Panc1 (cell line): ENCODE measurements at regions not wholly inside any gene's neighbourhood (a gene's known extent, or its start where the extent isn't known, plus 50 kb on each side); places are given as distances from the start of the nearest gene placed in this dataset.

Source experiments
- ATAC-seq: fragments of 200-7000 bp; cut with Tn5 transposase; 2 replicates; pipeline ENCODE4 v1.9.1; 2020; ENCODE audit warnings: mild to moderate bottlenecking, moderate library complexity
- BruUV-seq: library from RNA; stranded (reverse); fragments of 400-500 nt; replicated peaks from 2 replicates; lab custom pipeline; 2021; lab: Mats Ljungman, UMichigan
- CTCF ChIA-PET: fragments of 300-600 bp; sonication (Branson Sonifier 250); formaldehyde crosslinking; loops from one replicate; lab custom pipeline; 2022; ENCODE audit warnings: antibody characterized with exemption; lab: Charles Lee
- POLR2A ChIA-PET: fragments of 300-600 bp; sonication (Branson Sonifier 250); formaldehyde crosslinking; loops from one replicate; lab custom pipeline; 2022; ENCODE audit warnings: antibody characterized with exemption; lab: Charles Lee
- DNase-seq: peaks from one replicate; pipeline ENCODE4 v3.0.0-alpha.2; 2010; ENCODE audit warnings: low read depth, low spot score
- H3K27ac ChIP-seq: 2 replicates; pipeline ENCODE4 v1.5.1; 2011; ENCODE audit warnings: mild to moderate bottlenecking, low read length, inconsistent platforms
- H3K27me3 ChIP-seq: fragments of 200-500 bp; sonication (Bioruptor generic); 2 replicates; pipeline ENCODE4 v1.6.0; 2014; ENCODE audit warnings: low read length, inconsistent platforms; ENCODE audit not compliant: control insufficient read depth, insufficient read depth
- H3K36me3 ChIP-seq: fragments of 200-500 bp; sonication (Bioruptor generic); 2 replicates; pipeline ENCODE4 v1.5.1; 2014; ENCODE audit warnings: inconsistent platforms, mild to moderate bottlenecking, low read length, moderate library complexity; ENCODE audit not compliant: control insufficient read depth, insufficient read depth
- H3K4me1 ChIP-seq: 2 replicates; pipeline ENCODE4 v1.5.1; 2011; ENCODE audit warnings: inconsistent platforms, mild to moderate bottlenecking, low read length, moderate library complexity; ENCODE audit not compliant: control insufficient read depth, insufficient read depth
- H3K4me3 ChIP-seq, 2 experiments: 2 replicates each; pipeline ENCODE4 v1.5.1; 2011 to 2012; ENCODE audit warnings: low read depth in 2 of 2, low read length in 2 of 2, mild to moderate bottlenecking in 2 of 2, inconsistent platforms in 1 of 2, moderate library complexity in 1 of 2
- H3K9me3 ChIP-seq: fragments of 200-500 bp; sonication (Bioruptor generic); 2 replicates; pipeline ENCODE4 v1.5.1; 2014; ENCODE audit warnings: low read depth, mild to moderate bottlenecking, inconsistent platforms, low read length, moderate library complexity; ENCODE audit not compliant: control insufficient read depth, insufficient read depth
- CTCF ChIP-seq: fragments of 450-650 bp; IDR thresholded peaks from 2 replicates; pipeline ENCODE4 v1.5.1; 2017; ENCODE audit warnings: mild to moderate bottlenecking
- POLR2AphosphoS5 ChIP-seq: IDR thresholded peaks from 2 replicates; pipeline ENCODE4 v1.6.1; 2012; ENCODE audit warnings: mild to moderate bottlenecking, low read depth, low read length, moderate library complexity
- REST ChIP-seq, 2 experiments: IDR thresholded peaks; 2 replicates each; pipeline ENCODE4 v1.6.1; 2011 to 2012; ENCODE audit warnings: low read depth in 2 of 2, control low read depth in 1 of 2, low read length in 1 of 2, mild to moderate bottlenecking in 1 of 2, moderate library complexity in 1 of 2; ENCODE audit not compliant: insufficient read depth in 1 of 2
- SIN3A ChIP-seq: IDR thresholded peaks from 2 replicates; pipeline ENCODE4 v1.6.1; 2012; ENCODE audit warnings: low read depth, mild to moderate bottlenecking, low read length, moderate library complexity, borderline replicate concordance; ENCODE audit not compliant: insufficient read depth
- TCF7L2 ChIP-seq: IDR thresholded peaks from 2 replicates; pipeline ENCODE4 v1.6.1; 2011; ENCODE audit warnings: mild to moderate bottlenecking, low read depth, low read length, inconsistent platforms
- in situ Hi-C: cut with HindIII; loops from 2 replicates; pipeline ENCODE4 v1.10.0; 2016; ENCODE audit warnings: low sequenced_read_pairs, low pct_unique_long_range_greater_than_20kb
- intact Hi-C: fragments of 100-400 bp; cut with micrococcal nuclease; formaldehyde crosslinking; loops from one replicate; pipeline ENCODE4 v1.10.0; 2022; ENCODE audit not compliant: unreplicated experiment

GRCh38 chr4:173704201-173704600 lies 174.2 kb upstream of the HAND2 start:
- Histone ChIP-seq H3K9me3 (no peaks in the 10 kb centered on the region), H3K27ac (no peak overlapping the region), H3K4me3 (no peak overlapping the region), H3K4me1 (no peaks in the 10 kb centered on the region), H3K36me3 (no peaks in the 10 kb centered on the region), H3K27me3 (no peaks in the 10 kb centered on the region)
- DNase-seq (no peak), ATAC-seq (no peak)
- intact Hi-C loops (no loop called here), in situ Hi-C loops (no loop called here)
- POLR2A ChIA-PET, result no interaction called here
- BruUV-seq, result no TSS peak
- TF ChIP-seq REST (IDR thresholded peaks at IDR 0.05; ENCODE audit: insufficient read depth in 1 of 2, low read depth in 2 of 2, low read length in 1 of 2), result no peak
- TF ChIP-seq CTCF, result no peak
- no peak for TF ChIP-seq POLR2AphosphoS5
- TF ChIP-seq TCF7L2, result no peak
- TF ChIP-seq SIN3A, result no peak
- CTCF ChIA-PET, result no interaction called here

- no peaks in the 10 kb centered on the region for H3K27me3 ChIP-seq
- in situ Hi-C loops, result no loop called here
These were observed 173.0 kb upstream of the HAND2 start for GRCh38 chr4:173703021-173703420.

More at GRCh38 chr4:173703021-173703420, 173.0 kb upstream of the HAND2 start:
- Histone ChIP-seq H3K9me3 (no peaks in the 10 kb centered on the region), H3K27ac (no peak overlapping the region), H3K36me3 (no peaks in the 10 kb centered on the region), H3K4me3 (no peak overlapping the region), H3K4me1 (no peaks in the 10 kb centered on the region)
- ATAC-seq (no peak), DNase-seq (no peak)
- POLR2A ChIA-PET, result no interaction called here
- intact Hi-C loops, result no loop called here
- BruUV-seq, result no TSS peak
- TF ChIP-seq TCF7L2 (no peak), POLR2AphosphoS5 (no peak), REST (IDR thresholded peaks at IDR 0.05; ENCODE audit: insufficient read depth in 1 of 2, low read depth in 2 of 2, low read length in 1 of 2) (no peak), CTCF (no peak), SIN3A (no peak)
- CTCF ChIA-PET, result no interaction called here
